ENCODE measurements at regions not wholly inside any gene's neighbourhood (a gene's known extent, or its start where the extent isn't known, plus 50 kb on each side); places are given as distances from the start of the nearest gene placed in this dataset.
"Not testable (repeated sequence)": the region's sequence is repeated elsewhere in the genome, so short reads cannot be mapped to it uniquely, and the experiment has no call there.

DNA sequence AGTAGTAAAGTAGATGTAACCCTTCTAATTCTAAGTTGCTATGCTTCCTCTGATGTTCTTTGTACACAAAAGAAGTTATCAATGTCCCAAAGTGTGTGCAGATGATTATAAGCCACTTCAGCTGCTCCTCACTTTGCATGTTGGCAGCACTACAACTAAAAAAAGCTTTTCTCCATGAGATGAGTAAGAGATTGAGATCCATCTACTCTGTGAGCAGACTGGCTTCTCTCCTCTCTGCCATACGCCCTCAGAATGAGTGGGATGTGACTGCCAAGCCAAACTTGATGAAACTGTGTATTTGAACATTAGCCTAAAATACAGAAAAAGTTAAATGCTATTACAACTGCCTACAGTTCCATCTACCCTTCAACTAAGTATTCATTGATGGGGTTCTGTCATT, 102.9 kb upstream of the ETV1 start:
- Histone ChIP-seq H3K9me3 (ENCODE audit: control insufficient read depth, low read length) (peaks cover under 1% of the 10 kb centered on the region), H3K27me3 (replicated peaks; ENCODE audit: control insufficient read depth, insufficient read depth, low read length) (no peaks in the 10 kb centered on the region), H3K4me3 (ENCODE audit: low read length) (no peak overlapping the region), H3K9ac (ENCODE audit: low read length) (no peak overlapping the region), H3K36me3 (ENCODE audit: control insufficient read depth, insufficient read depth, low read length, severe bottlenecking) (no peaks in the 10 kb centered on the region), H3K4me1 (ENCODE audit: control insufficient read depth, insufficient read depth, low read length) (no peaks in the 10 kb centered on the region)
- DNase-seq (ENCODE audit: low read depth) = no peak

DNA sequence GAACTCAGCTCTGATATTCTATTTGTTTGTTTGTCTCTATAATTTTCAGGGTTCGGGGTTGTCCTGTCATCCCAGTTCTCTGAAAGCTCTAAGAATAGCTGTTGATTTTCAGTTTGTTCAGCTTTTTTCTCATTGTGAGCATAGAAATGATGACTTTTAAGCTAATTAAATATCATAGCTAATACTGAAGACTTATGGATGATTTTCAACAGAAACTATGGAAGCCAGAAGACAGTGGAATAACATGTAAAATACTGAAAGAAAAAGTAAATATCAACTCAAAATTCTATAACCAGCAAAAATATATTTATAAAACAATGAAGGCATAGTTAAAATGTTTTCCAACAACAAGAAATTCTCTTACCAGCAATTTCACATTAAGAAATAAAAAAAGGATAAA, 96.4 kb upstream of the ETV1 start:
- no peaks in the 10 kb centered on the region for H3K27me3 ChIP-seq (replicated peaks; ENCODE audit: control insufficient read depth, insufficient read depth, low read length)
- H3K4me3 ChIP-seq (ENCODE audit: low read length) = no peak overlapping the region
- H3K9ac ChIP-seq (ENCODE audit: low read length) = no peak overlapping the region
- H3K4me1 ChIP-seq (ENCODE audit: control insufficient read depth, insufficient read depth, low read length) = no peaks in the 10 kb centered on the region
- H3K36me3 ChIP-seq (ENCODE audit: control insufficient read depth, insufficient read depth, low read length, severe bottlenecking) = no peaks in the 10 kb centered on the region
- DNase-seq (ENCODE audit: low read depth) = peak; percentile 6
- H3K9me3 ChIP-seq (ENCODE audit: control insufficient read depth, low read length) = peaks cover 29% of the 10 kb centered on the region

- no peaks in the 10 kb centered on the region for H3K27me3 ChIP-seq (replicated peaks; ENCODE audit: control insufficient read depth, insufficient read depth, low read length)
- no peak for DNase-seq (ENCODE audit: low read depth)
- H3K36me3 ChIP-seq (ENCODE audit: control insufficient read depth, insufficient read depth, low read length, severe bottlenecking) = no peaks in the 10 kb centered on the region
- H3K9ac ChIP-seq (ENCODE audit: low read length) = no peak overlapping the region
- H3K4me3 ChIP-seq (ENCODE audit: low read length) = no peak overlapping the region
- no peaks in the 10 kb centered on the region for H3K4me1 ChIP-seq (ENCODE audit: control insufficient read depth, insufficient read depth, low read length)
- H3K9me3 ChIP-seq (ENCODE audit: control insufficient read depth, low read length) = peaks cover 29% of the 10 kb centered on the region
Observed at GRCh38 chr7:14083761-14084160, 94.3 kb upstream of the ETV1 start.

GRCh38 chr7:14073988-14074387, 84.5 kb upstream of the ETV1 start:
- Histone ChIP-seq H3K4me3 (ENCODE audit: low read length) (no peak overlapping the region), H3K27me3 (replicated peaks; ENCODE audit: control insufficient read depth, insufficient read depth, low read length) (no peaks in the 10 kb centered on the region), H3K36me3 (ENCODE audit: control insufficient read depth, insufficient read depth, low read length, severe bottlenecking) (no peaks in the 10 kb centered on the region), H3K4me1 (ENCODE audit: control insufficient read depth, insufficient read depth, low read length) (no peaks in the 10 kb centered on the region), H3K9ac (ENCODE audit: low read length) (no peak overlapping the region), H3K9me3 (ENCODE audit: control insufficient read depth, low read length) (no peaks in the 10 kb centered on the region)
- DNase-seq (ENCODE audit: low read depth) = no peak

DNA sequence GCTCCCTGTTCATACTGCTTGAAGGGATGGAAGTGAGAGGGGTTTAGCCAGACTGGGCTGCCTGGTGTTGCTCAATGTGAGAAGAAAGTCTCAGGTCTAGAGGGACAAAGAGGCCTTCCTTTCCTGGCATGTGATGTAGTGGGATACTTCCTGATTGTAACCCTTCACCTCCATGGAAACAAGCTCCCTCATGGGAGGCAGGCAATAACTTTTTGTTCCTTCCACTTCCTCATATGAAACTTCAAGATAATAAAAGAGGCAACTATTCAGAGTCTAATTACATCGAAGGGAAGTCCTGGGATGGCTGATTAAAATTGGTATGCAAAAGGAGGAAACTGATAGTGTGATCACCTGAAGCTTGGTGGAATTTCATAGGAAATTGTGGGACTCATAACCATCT, 84.1 kb upstream of the ETV1 start:
- Histone ChIP-seq H3K27me3 (replicated peaks; ENCODE audit: control insufficient read depth, insufficient read depth, low read length) (no peaks in the 10 kb centered on the region), H3K4me3 (ENCODE audit: low read length) (no peak overlapping the region), H3K9me3 (ENCODE audit: control insufficient read depth, low read length) (no peaks in the 10 kb centered on the region), H3K36me3 (ENCODE audit: control insufficient read depth, insufficient read depth, low read length, severe bottlenecking) (no peaks in the 10 kb centered on the region), H3K9ac (ENCODE audit: low read length) (no peak overlapping the region), H3K4me1 (ENCODE audit: control insufficient read depth, insufficient read depth, low read length) (no peaks in the 10 kb centered on the region)
- DNase-seq (ENCODE audit: low read depth) = no peak

GRCh38 chr7:14071045-14071444, 81.6 kb upstream of the ETV1 start:
- no peak for DNase-seq (ENCODE audit: low read depth)
- Histone ChIP-seq H3K4me1 (ENCODE audit: control insufficient read depth, insufficient read depth, low read length) (no peaks in the 10 kb centered on the region), H3K36me3 (ENCODE audit: control insufficient read depth, insufficient read depth, low read length, severe bottlenecking) (no peaks in the 10 kb centered on the region), H3K9ac (ENCODE audit: low read length) (no peak overlapping the region), H3K27me3 (replicated peaks; ENCODE audit: control insufficient read depth, insufficient read depth, low read length) (no peaks in the 10 kb centered on the region), H3K9me3 (ENCODE audit: control insufficient read depth, low read length) (no peaks in the 10 kb centered on the region), H3K4me3 (ENCODE audit: low read length) (no peak overlapping the region)

GRCh38 chr7:14069961-14070360, 80.5 kb upstream of the ETV1 start:
- H3K9ac ChIP-seq (ENCODE audit: low read length) = no peak overlapping the region
- H3K27me3 ChIP-seq (replicated peaks; ENCODE audit: control insufficient read depth, insufficient read depth, low read length) = no peaks in the 10 kb centered on the region
- H3K4me1 ChIP-seq (ENCODE audit: control insufficient read depth, insufficient read depth, low read length) = no peaks in the 10 kb centered on the region
- no peak overlapping the region for H3K4me3 ChIP-seq (ENCODE audit: low read length)
- DNase-seq (ENCODE audit: low read depth) = no peak
- no peaks in the 10 kb centered on the region for H3K36me3 ChIP-seq (ENCODE audit: control insufficient read depth, insufficient read depth, low read length, severe bottlenecking)
- H3K9me3 ChIP-seq (ENCODE audit: control insufficient read depth, low read length) = no peaks in the 10 kb centered on the region

DNA sequence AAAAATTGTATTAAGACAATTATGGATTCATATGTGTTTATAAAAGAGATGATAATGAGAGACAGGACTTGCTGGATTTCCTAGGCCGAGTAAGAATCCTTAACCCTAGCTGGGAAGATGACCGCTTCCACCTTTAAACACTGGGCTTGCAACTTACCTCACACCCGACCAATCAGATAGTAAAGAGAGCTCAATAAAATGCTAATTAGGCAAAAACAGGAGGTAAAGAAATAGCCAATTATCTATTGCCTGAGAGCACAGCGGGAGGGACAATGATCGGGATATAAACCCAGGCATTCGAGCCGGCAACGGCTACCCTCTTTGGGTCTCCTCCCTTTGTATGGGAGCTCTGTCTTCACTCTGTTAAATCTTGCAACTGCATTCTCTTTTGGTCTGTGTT, 77.3 kb upstream of the ETV1 start:
- not testable (repeated sequence) for H3K4me3 ChIP-seq (ENCODE audit: low read length); H3K36me3 ChIP-seq (ENCODE audit: control insufficient read depth, insufficient read depth, low read length, severe bottlenecking); DNase-seq (ENCODE audit: low read depth); H3K9me3 ChIP-seq (ENCODE audit: control insufficient read depth, low read length); H3K4me1 ChIP-seq (ENCODE audit: control insufficient read depth, insufficient read depth, low read length); H3K27me3 ChIP-seq (replicated peaks; ENCODE audit: control insufficient read depth, insufficient read depth, low read length); H3K9ac ChIP-seq (ENCODE audit: low read length)

GRCh38 chr7:14065286-14065685, 75.8 kb upstream of the ETV1 start:
- Histone ChIP-seq H3K9me3 (ENCODE audit: control insufficient read depth, low read length) (no peaks in the 10 kb centered on the region), H3K27me3 (replicated peaks; ENCODE audit: control insufficient read depth, insufficient read depth, low read length) (no peaks in the 10 kb centered on the region), H3K4me1 (ENCODE audit: control insufficient read depth, insufficient read depth, low read length) (no peaks in the 10 kb centered on the region), H3K9ac (ENCODE audit: low read length) (no peak overlapping the region), H3K36me3 (ENCODE audit: control insufficient read depth, insufficient read depth, low read length, severe bottlenecking) (no peaks in the 10 kb centered on the region), H3K4me3 (ENCODE audit: low read length) (no peak overlapping the region)
- no peak for DNase-seq (ENCODE audit: low read depth)

- no peaks in the 10 kb centered on the region for H3K36me3 ChIP-seq (ENCODE audit: control insufficient read depth, insufficient read depth, low read length, severe bottlenecking)
- no peaks in the 10 kb centered on the region for H3K27me3 ChIP-seq (replicated peaks; ENCODE audit: control insufficient read depth, insufficient read depth, low read length)
- H3K4me1 ChIP-seq (ENCODE audit: control insufficient read depth, insufficient read depth, low read length) = no peaks in the 10 kb centered on the region
- no peaks in the 10 kb centered on the region for H3K9me3 ChIP-seq (ENCODE audit: control insufficient read depth, low read length)
- DNase-seq (ENCODE audit: low read depth) = no peak
- H3K4me3 ChIP-seq (ENCODE audit: low read length) = no peak overlapping the region
- H3K9ac ChIP-seq (ENCODE audit: low read length) = no peak overlapping the region
Observed at GRCh38 chr7:14055813-14056212, 66.3 kb upstream of the ETV1 start.

DNA sequence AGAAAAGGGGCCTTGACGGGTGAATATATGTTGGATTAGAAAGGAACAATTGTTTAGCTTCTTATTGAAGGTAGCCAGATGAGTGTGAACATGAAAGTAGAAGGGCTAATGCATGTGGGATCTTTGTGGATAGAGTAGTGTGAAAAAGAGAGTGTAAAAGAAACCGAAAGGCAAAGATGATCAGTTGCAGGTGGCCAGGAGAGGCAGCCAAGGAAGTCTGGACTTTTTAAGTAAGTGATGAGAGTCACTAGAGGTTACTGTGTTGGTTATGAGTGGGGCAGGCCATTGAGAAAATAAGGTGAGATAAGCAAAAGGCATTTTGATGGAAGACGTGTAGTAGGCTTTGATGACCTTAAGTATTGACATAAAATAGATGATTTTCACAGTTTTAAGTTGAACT, 64.7 kb upstream of the ETV1 start:
- DNase-seq (ENCODE audit: low read depth) = no peak
- Histone ChIP-seq H3K36me3 (ENCODE audit: control insufficient read depth, insufficient read depth, low read length, severe bottlenecking) (no peaks in the 10 kb centered on the region), H3K4me3 (ENCODE audit: low read length) (no peak overlapping the region), H3K27me3 (replicated peaks; ENCODE audit: control insufficient read depth, insufficient read depth, low read length) (no peaks in the 10 kb centered on the region), H3K9ac (ENCODE audit: low read length) (no peak overlapping the region), H3K4me1 (ENCODE audit: control insufficient read depth, insufficient read depth, low read length) (no peaks in the 10 kb centered on the region), H3K9me3 (ENCODE audit: control insufficient read depth, low read length) (no peaks in the 10 kb centered on the region)

GRCh38 chr7:14048889-14049288, 59.4 kb upstream of the ETV1 start:
- Histone ChIP-seq H3K4me3 (ENCODE audit: low read length) (no peak overlapping the region), H3K9ac (ENCODE audit: low read length) (no peak overlapping the region), H3K27me3 (replicated peaks; ENCODE audit: control insufficient read depth, insufficient read depth, low read length) (no peaks in the 10 kb centered on the region), H3K9me3 (ENCODE audit: control insufficient read depth, low read length) (no peaks in the 10 kb centered on the region), H3K36me3 (ENCODE audit: control insufficient read depth, insufficient read depth, low read length, severe bottlenecking) (no peaks in the 10 kb centered on the region), H3K4me1 (ENCODE audit: control insufficient read depth, insufficient read depth, low read length) (no peaks in the 10 kb centered on the region)
- DNase-seq (ENCODE audit: low read depth) = no peak

All from adipocyte (in vitro differentiated cells).